GM21367 (cell line): ENCODE measurements at regions not wholly inside any gene's neighbourhood (a gene's known extent, or its start where the extent isn't known, plus 50 kb on each side); places are given as distances from the start of the nearest gene placed in this dataset.

ENCODE experiments used
- ATAC-seq: cut with Tn5 transposase; IDR thresholded peaks from one replicate; pipeline ENCODE4 v1.9.1; 2021; ENCODE audit not compliant: unreplicated experiment

GRCh38 chr4:11342401-11342800 is 86.3 kb downstream of the HS3ST1 start:
- no peak for ATAC-seq

GRCh38 chr4:11341337-11342043 is 87.2 kb downstream of the HS3ST1 start:
- ATAC-seq: no peak

- ATAC-seq: no peak
These were observed 89.5 kb downstream of the HS3ST1 start for GRCh38 chr4:11338956-11339782.

- ATAC-seq: no peak
These were observed 91.4 kb downstream of the HS3ST1 start for GRCh38 chr4:11337287-11337686.

- no peak for ATAC-seq
These were observed 92.3 kb downstream of the HS3ST1 start for GRCh38 chr4:11336435-11336834.

GRCh38 chr4:11334887-11335286 is 93.8 kb downstream of the HS3ST1 start:
- ATAC-seq: no peak

GRCh38 chr4:11328401-11328800 is 100.3 kb downstream of the HS3ST1 start:
- ATAC-seq: no peak

- ATAC-seq: no peak
These were observed 102.7 kb downstream of the HS3ST1 start for GRCh38 chr4:11326021-11326420.

- no peak for ATAC-seq
These were observed 104.9 kb downstream of the HS3ST1 start for GRCh38 chr4:11323771-11324170.

GRCh38 chr4:11313157-11313943 is 115.3 kb downstream of the HS3ST1 start:
- ATAC-seq: no peak

- ATAC-seq: no peak
These were observed 116.3 kb downstream of the HS3ST1 start for GRCh38 chr4:11312389-11312788.

GRCh38 chr4:11301075-11301660 is 127.5 kb downstream of the HS3ST1 start:
- no peak for ATAC-seq

- ATAC-seq: no peak
These were observed 128.9 kb downstream of the HS3ST1 start for GRCh38 chr4:11299836-11300235.

GRCh38 chr4:11299016-11299415 is 129.7 kb downstream of the HS3ST1 start:
- no peak for ATAC-seq

- no peak for ATAC-seq
These were observed 130.2 kb downstream of the HS3ST1 start for GRCh38 chr4:11298451-11298850.

GRCh38 chr4:11297627-11298026 is 131.1 kb downstream of the HS3ST1 start:
- no peak for ATAC-seq

- ATAC-seq: no peak
These were observed 131.5 kb downstream of the HS3ST1 start for GRCh38 chr4:11297201-11297600.

GRCh38 chr4:11293866-11294265 is 134.8 kb downstream of the HS3ST1 start:
- no peak for ATAC-seq

GRCh38 chr4:11287055-11287454 is 141.6 kb downstream of the HS3ST1 start:
- ATAC-seq: no peak

GRCh38 chr4:11286533-11286932 is 142.2 kb downstream of the HS3ST1 start:
- peak; percentile 71 for ATAC-seq

- ATAC-seq: no peak
These were observed 147.0 kb downstream of the HS3ST1 start for GRCh38 chr4:11281720-11282119.
